B cell (primary cell): ENCODE measurements at regions not wholly inside any gene's neighbourhood (a gene's known extent, or its start where the extent isn't known, plus 50 kb on each side); places are given as distances from the start of the nearest gene placed in this dataset.

Source experiments
- ATAC-seq: fragments of 200-7000 bp; cut with Tn5 transposase; one replicate; pipeline ENCODE4 v1.10.0; 2021; ENCODE audit warnings: low read depth, mild to moderate bottlenecking, moderate number of reproducible peaks, moderate library complexity
- CTCF ChIA-PET: fragments of 350-600 bp; sonication (Branson Sonifier 250); formaldehyde crosslinking; loops from one replicate; lab custom pipeline; 2021; ENCODE audit warnings: antibody characterized with exemption, inconsistent platforms; lab: Charles Lee
- POLR2A ChIA-PET: fragments of 350-600 bp; sonication (Branson Sonifier 250); formaldehyde crosslinking; loops from one replicate; lab custom pipeline; 2021; ENCODE audit warnings: antibody characterized with exemption; lab: Charles Lee
- DNase-seq: peaks from one replicate; pipeline ENCODE4 v3.0.0; 2013
- H2AFZ ChIP-seq: 2 replicates; pipeline ENCODE4 v1.6.1; 2012; ENCODE audit warnings: mild to moderate bottlenecking, low read depth, low read length; ENCODE audit not compliant: insufficient read depth, poor library complexity, severe bottlenecking
- H3K27ac ChIP-seq, 2 donors: 1 replicate in 1 of 2; 2 replicates in 1 of 2; pipeline ENCODE4 v1.5.1; 2012 to 2013; ENCODE audit warnings: low read length in 2 of 2, mild to moderate bottlenecking in 2 of 2, moderate library complexity in 1 of 2
- H3K27me3 ChIP-seq, 4 experiments: fragments of 200-600 bp in 1 of 4; sonication (generic) in 1 of 4; replicated peaks in 1 of 4; 1 replicate in 2 of 4; 2 replicates in 2 of 4; pipeline versions ENCODE4 v1.6.1 to v1.7.0; 2013 to 2016; ENCODE audit warnings: low read length in 3 of 4, mild to moderate bottlenecking in 2 of 4, mixed read lengths in 1 of 4, moderate library complexity in 1 of 4; ENCODE audit not compliant: insufficient read depth in 4 of 4, control insufficient read depth in 3 of 4; ENCODE audit errors: control extremely low read depth in 1 of 4
- H3K36me3 ChIP-seq, 2 experiments: replicated peaks in 1 of 2; 1 replicate in 1 of 2; 2 replicates in 1 of 2; pipeline versions ENCODE4 v1.6.1 to v1.7.1; 2013; ENCODE audit warnings: low read length in 1 of 2; ENCODE audit not compliant: insufficient read depth in 2 of 2, control insufficient read depth in 1 of 2; ENCODE audit errors: control extremely low read depth in 1 of 2, extremely low read depth in 1 of 2
- H3K4me1 ChIP-seq, 2 donors: fragments of 200-600 bp in 1 of 2; sonication (generic) in 1 of 2; 1 replicate in 1 of 2; 2 replicates in 1 of 2; pipeline versions ENCODE4 v1.5.1 to v1.6.1; 2013 to 2017; ENCODE audit warnings: low read length in 2 of 2; ENCODE audit not compliant: control insufficient read depth in 2 of 2, insufficient read depth in 2 of 2
- H3K4me2 ChIP-seq: replicated peaks from 2 replicates; pipeline ENCODE3; 2012; ENCODE audit warnings: mild to moderate bottlenecking, low read depth, low read length; ENCODE audit not compliant: poor library complexity, severe bottlenecking
- H3K4me3 ChIP-seq, 5 experiments: fragments of 200-600 bp in 1 of 5; sonication (generic) in 1 of 5; 1 replicate in 3 of 5; 2 replicates in 2 of 5; pipeline versions ENCODE4 v1.5.1 to v1.7.0; 2011 to 2016; ENCODE audit warnings: low read length in 4 of 5, mild to moderate bottlenecking in 4 of 5, low read depth in 2 of 5, control low read depth in 1 of 5, moderate library complexity in 1 of 5; ENCODE audit not compliant: insufficient read depth in 1 of 5; ENCODE audit errors: control extremely low read depth in 1 of 5, extremely low read depth in 1 of 5
- H3K79me2 ChIP-seq: fragments of 200-600 bp; sonication (generic); one replicate; pipeline ENCODE4 v1.6.0; 2016; ENCODE audit warnings: low read length; ENCODE audit not compliant: control insufficient read depth, insufficient read depth
- H3K9ac ChIP-seq: fragments of 200-600 bp; sonication (generic); 2 replicates; pipeline ENCODE4 v1.6.1; 2017; ENCODE audit warnings: mild to moderate bottlenecking, low read length, moderate library complexity
- H3K9me3 ChIP-seq, 3 donors: one replicate each; pipeline versions ENCODE4 v1.6.1 to v1.7.1; 2013; ENCODE audit warnings: low read length in 2 of 3; ENCODE audit not compliant: control insufficient read depth in 2 of 3, insufficient read depth in 1 of 3; ENCODE audit errors: control extremely low read depth in 1 of 3
- H4K20me1 ChIP-seq: 2 replicates; pipeline ENCODE4 v1.6.0; 2012; ENCODE audit warnings: mild to moderate bottlenecking, low read length; ENCODE audit not compliant: insufficient read depth, control insufficient read depth, poor library complexity, severe bottlenecking
- H3K27ac Mint-ChIP-seq: one replicate; pipeline ENCODE4 v1.8.0; 2021; ENCODE audit warnings: mixed read lengths
- H3K27me3 Mint-ChIP-seq: one replicate; pipeline ENCODE4 v1.8.0; 2021; ENCODE audit warnings: mixed read lengths
- H3K4me1 Mint-ChIP-seq: one replicate; pipeline ENCODE4 v1.8.0; 2021; ENCODE audit warnings: mixed read lengths
- H3K4me3 Mint-ChIP-seq: one replicate; pipeline ENCODE4 v1.8.0; 2021; ENCODE audit warnings: mixed read lengths
- H3K9me3 Mint-ChIP-seq: one replicate; pipeline ENCODE4 v1.8.0; 2022; ENCODE audit warnings: mixed read lengths; ENCODE audit not compliant: insufficient read depth
- CTCF ChIP-seq: fragments of 200-600 bp; IDR thresholded peaks from one replicate; pipeline ENCODE4 v1.8.0; 2022; ENCODE audit warnings: antibody characterized with exemption, mild to moderate bottlenecking
- EZH2 ChIP-seq: IDR thresholded peaks from 2 replicates; pipeline ENCODE4 v1.6.1; 2012; ENCODE audit warnings: borderline replicate concordance, low read depth, mild to moderate bottlenecking, moderate library complexity, low read length; ENCODE audit not compliant: insufficient read depth, poor library complexity, severe bottlenecking
- WGBS: methylation state at CpG from one replicate; pipeline ENCODE4 v1.1.5; 2013; ENCODE audit warnings: missing lambda C conversion rate; ENCODE audit not compliant: insufficient coverage; 5-methylcytosine and 5-hydroxymethylcytosine counted together
- intact Hi-C: fragments of 100-400 bp; cut with micrococcal nuclease; formaldehyde crosslinking; loops from one replicate; pipeline ENCODE4 v1.10.0; 2022

- Histone ChIP-seq H3K27ac (no peak overlapping the region), H3K79me2 (no peaks in the 10 kb centered on the region), H3K9ac (no peak overlapping the region), H3K4me3 (no peak overlapping the region), H3K36me3 (no peaks in the 10 kb centered on the region), H3K27me3 (no peaks in the 10 kb centered on the region), H4K20me1 (no peaks in the 10 kb centered on the region), H2AFZ (no peak overlapping the region), H3K9me3 (peaks cover 0 to 1% (median 0%) of the 10 kb centered on the region in 3 donors), H3K4me2 (no peak overlapping the region), H3K4me1 (no peaks in the 10 kb centered on the region)
- peaks cover 3% of the 10 kb centered on the region for H3K4me1 Mint-ChIP-seq
- CTCF ChIA-PET, result no interaction called here
- H3K9me3 Mint-ChIP-seq, result no peaks in the 10 kb centered on the region
- H3K27ac Mint-ChIP-seq, result no peak overlapping the region
- no peak for ATAC-seq
- no peaks in the 10 kb centered on the region for H3K27me3 Mint-ChIP-seq
- WGBS, result 67% methylated on average over 1 of the region's 5 CpGs
- H3K4me3 Mint-ChIP-seq, result no peak overlapping the region
- no peak for DNase-seq
- intact Hi-C loops, result no loop called here
- TF ChIP-seq CTCF (no peak), EZH2 (no peak)
- POLR2A ChIA-PET, result no interaction called here
These were observed 247.6 kb downstream of the CBLL2 start for GRCh38 chrX:22520128-22520828.

- Mint-ChIP-seq H3K27me3 (no peaks in the 10 kb centered on the region), H3K27ac (peak overlapping the region; percentile 62), H3K9me3 (no peaks in the 10 kb centered on the region), H3K4me1 (peaks cover 22% of the 10 kb centered on the region), H3K4me3 (peak overlapping the region; percentile 68)
- no peaks in the 10 kb centered on the region for H3K36me3 ChIP-seq
- no CpG with 5 or more reads among the region's 3 CpGs for WGBS
- intact Hi-C loops, result no loop called here
- ChIA-PET POLR2A (no interaction called here), CTCF (no interaction called here)
- no peaks in the 10 kb centered on the region for H3K79me2 ChIP-seq
- H3K4me3 ChIP-seq, result no peak overlapping the region
- H3K27ac ChIP-seq, result no peak overlapping the region
- no peaks in the 10 kb centered on the region for H4K20me1 ChIP-seq
- H3K9me3 ChIP-seq, result peaks cover 0 to 1% (median 0%) of the 10 kb centered on the region in 3 donors
- no peak overlapping the region for H2AFZ ChIP-seq
- peak overlapping the region; percentile 17 for H3K4me2 ChIP-seq
- no peaks in the 10 kb centered on the region for H3K27me3 ChIP-seq
- TF ChIP-seq CTCF, result no peak
- no peak overlapping the region for H3K9ac ChIP-seq
- DNase-seq (peak; percentile 63), ATAC-seq (peak; percentile 97)
- peaks cover 7 to 10% of the 10 kb centered on the region in 2 donors for H3K4me1 ChIP-seq
These were observed 253.6 kb downstream of the CBLL2 start for GRCh38 chrX:22526339-22526738.
